ENCODE measurements at regions not wholly inside any gene's neighbourhood (a gene's known extent, or its start where the extent isn't known, plus 50 kb on each side); places are given as distances from the start of the nearest gene placed in this dataset.

GRCh38 chr10:91689731-91690168 lies 56.9 kb upstream of the PPP1R3C start:
- TF ChIP-seq PKNOX1 (IDR thresholded peaks at IDR 0.05) (no peak), SP1 (IDR thresholded peaks at IDR 0.05) (no peak), ZNF384 (IDR thresholded peaks at IDR 0.05) (no peak), SUZ12 (IDR thresholded peaks at IDR 0.05) (no peak), FOXK2 (IDR thresholded peaks at IDR 0.05) (no peak)

Data from HEK293T (cell line).